ENCODE measurements at regions not wholly inside any gene's neighbourhood (a gene's known extent, or its start where the extent isn't known, plus 50 kb on each side); places are given as distances from the start of the nearest gene placed in this dataset.
A peak's percentile ranks its signal among the peaks of the same experiment; 100 is the strongest.

DNA sequence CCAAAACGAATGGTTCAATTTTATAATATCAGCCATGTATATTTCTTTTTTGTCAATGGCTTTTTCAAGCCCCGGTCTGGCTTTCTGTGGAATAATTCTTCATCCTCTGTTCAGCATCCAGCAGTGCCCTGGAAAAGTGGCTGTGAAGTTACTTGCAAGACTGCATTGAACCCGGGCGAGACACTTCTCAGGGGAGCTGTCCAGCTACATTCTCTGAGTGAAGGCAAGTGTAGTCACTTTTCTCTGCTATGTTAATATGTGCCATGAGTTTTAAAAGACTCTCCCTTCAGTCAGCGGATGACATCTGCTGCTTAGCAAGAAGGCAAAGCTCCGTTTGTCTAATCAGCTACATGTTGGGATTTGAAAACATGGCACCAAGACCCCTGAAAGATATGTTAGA is 81.3 kb upstream of the RGMA start:
- TF ChIP-seq, protein P1, sequence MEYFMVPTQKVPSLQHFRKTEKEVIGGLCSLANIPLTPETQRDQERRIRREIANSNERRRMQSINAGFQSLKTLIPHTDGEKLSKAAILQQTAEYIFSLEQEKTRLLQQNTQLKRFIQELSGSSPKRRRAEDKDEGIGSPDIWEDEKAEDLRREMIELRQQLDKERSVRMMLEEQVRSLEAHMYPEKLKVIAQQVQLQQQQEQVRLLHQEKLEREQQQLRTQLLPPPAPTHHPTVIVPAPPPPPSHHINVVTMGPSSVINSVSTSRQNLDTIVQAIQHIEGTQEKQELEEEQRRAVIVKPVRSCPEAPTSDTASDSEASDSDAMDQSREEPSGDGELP (CRISPR knock-in tag; IDR thresholded peaks at IDR 0.05; ENCODE audit: borderline replicate concordance), result no peak
- TF ChIP-seq, protein P2, sequence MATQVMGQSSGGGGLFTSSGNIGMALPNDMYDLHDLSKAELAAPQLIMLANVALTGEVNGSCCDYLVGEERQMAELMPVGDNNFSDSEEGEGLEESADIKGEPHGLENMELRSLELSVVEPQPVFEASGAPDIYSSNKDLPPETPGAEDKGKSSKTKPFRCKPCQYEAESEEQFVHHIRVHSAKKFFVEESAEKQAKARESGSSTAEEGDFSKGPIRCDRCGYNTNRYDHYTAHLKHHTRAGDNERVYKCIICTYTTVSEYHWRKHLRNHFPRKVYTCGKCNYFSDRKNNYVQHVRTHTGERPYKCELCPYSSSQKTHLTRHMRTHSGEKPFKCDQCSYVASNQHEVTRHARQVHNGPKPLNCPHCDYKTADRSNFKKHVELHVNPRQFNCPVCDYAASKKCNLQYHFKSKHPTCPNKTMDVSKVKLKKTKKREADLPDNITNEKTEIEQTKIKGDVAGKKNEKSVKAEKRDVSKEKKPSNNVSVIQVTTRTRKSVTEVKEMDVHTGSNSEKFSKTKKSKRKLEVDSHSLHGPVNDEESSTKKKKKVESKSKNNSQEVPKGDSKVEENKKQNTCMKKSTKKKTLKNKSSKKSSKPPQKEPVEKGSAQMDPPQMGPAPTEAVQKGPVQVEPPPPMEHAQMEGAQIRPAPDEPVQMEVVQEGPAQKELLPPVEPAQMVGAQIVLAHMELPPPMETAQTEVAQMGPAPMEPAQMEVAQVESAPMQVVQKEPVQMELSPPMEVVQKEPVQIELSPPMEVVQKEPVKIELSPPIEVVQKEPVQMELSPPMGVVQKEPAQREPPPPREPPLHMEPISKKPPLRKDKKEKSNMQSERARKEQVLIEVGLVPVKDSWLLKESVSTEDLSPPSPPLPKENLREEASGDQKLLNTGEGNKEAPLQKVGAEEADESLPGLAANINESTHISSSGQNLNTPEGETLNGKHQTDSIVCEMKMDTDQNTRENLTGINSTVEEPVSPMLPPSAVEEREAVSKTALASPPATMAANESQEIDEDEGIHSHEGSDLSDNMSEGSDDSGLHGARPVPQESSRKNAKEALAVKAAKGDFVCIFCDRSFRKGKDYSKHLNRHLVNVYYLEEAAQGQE (IDR thresholded peaks at IDR 0.05; ENCODE audit: borderline replicate concordance), result peak; percentile 12; the same call in 1 of the 2 replicates
- TF ChIP-seq, protein P2 (CRISPR knock-in tag; IDR thresholded peaks at IDR 0.05; ENCODE audit: low read depth), result no peak
- Histone ChIP-seq H3K4me3 (no peak overlapping the region), H3K79me2 (ENCODE audit: control insufficient read depth, insufficient read depth, low read length) (no peaks in the 10 kb centered on the region), H3K36me3 (ENCODE audit: control insufficient read depth, insufficient read depth, low read length) (no peaks in the 10 kb centered on the region), H3K4me1 (replicated peaks in 1 of 2; ENCODE audit: control insufficient read depth in 2 of 2, insufficient read depth in 2 of 2, low read length in 2 of 2) (no peaks in the 10 kb centered on the region), H3K9ac (ENCODE audit: insufficient read depth in 1 of 2, low read depth in 2 of 2, low read length in 2 of 2) (no peak overlapping the region), H4K20me1 (replicated peaks; ENCODE audit: control insufficient read depth, insufficient read depth, low read length) (no peaks in the 10 kb centered on the region), H3K9me1 (ENCODE audit: control insufficient read depth, insufficient read depth, low read length) (no peaks in the 10 kb centered on the region), H3K27ac (ENCODE audit: extremely low read depth, low read depth, low read length) (no peak overlapping the region), H3K4me2 (ENCODE audit: insufficient read depth, low read length) (no peak overlapping the region), H3K9me3 (replicated peaks; ENCODE audit: control insufficient read depth, insufficient read depth, low read depth, low read length) (no peaks in the 10 kb centered on the region), H3K27me3 (ENCODE audit: control insufficient read depth in 2 of 2, insufficient read depth in 2 of 2, low read length in 2 of 2) (peaks cover 0 to 4% of the 10 kb centered on the region in 2 experiments; a peak in 3 of 5 replicates), H2AFZ (ENCODE audit: low read depth, low read length) (no peak overlapping the region)
- ChIA-PET CTCF (ENCODE audit: low intra/inter-chr PET ratio) (no interaction called here), POLR2A (no interaction called here)
- no TSS peak for BruUV-seq (replicated peaks)
- DNase-seq (ENCODE audit: extremely low read depth in 1 of 4, low spot score in 3 of 4) (no peak), ATAC-seq (no peak), FAIRE-seq (no peak)
- in situ Hi-C loops (cut with MboI), result no loop called here
- intact Hi-C loops (cut with micrococcal nuclease), result no loop called here
- WGBS (ENCODE audit: insufficient coverage, low coverage, missing lambda C conversion rate), result 0% methylated on average over 6 of the region's 6 CpGs

Data from K562 (cell line).